ENCODE measurements at regions not wholly inside any gene's neighbourhood (a gene's known extent, or its start where the extent isn't known, plus 50 kb on each side); places are given as distances from the start of the nearest gene placed in this dataset.
A peak's percentile ranks its signal among the peaks of the same experiment; 100 is the strongest.

DNA sequence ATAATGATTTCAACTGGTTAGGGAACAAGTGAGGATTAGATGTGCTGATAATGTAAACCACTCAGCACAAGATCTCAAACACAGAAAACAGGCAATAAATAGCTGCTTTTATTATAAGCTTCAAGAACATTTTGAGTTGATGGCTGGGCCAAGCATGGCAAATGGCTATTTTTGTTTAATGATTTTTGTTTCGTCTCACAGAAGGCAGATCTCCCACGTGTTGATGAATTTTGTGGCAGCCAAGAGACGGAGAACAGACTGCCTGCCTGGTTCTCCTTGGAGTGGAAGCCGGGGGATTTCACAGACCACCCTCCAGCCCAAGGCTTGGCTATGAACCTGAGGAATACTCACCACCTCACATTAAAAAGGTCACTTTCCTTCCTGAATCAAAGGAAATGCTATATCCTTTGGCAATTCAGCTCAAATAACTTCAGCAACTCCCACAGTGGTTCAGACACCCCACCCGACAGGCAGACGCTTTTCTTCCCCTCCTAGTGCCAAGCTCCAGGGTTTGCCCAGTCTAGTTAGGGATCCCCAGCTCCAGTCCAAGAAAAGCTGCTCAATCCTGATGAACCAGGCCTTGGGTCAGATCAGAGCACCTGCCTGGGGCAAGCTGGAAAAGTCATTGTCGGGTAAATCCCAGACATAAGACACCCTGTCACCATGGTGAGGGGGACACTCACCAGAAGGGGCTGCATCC lies 593.5 kb downstream of the TOX3 start:
- Histone ChIP-seq H3K9me3 (ENCODE audit: low read depth, low read length) (no peaks in the 10 kb centered on the region), H3K79me2 (ENCODE audit: insufficient read depth, low read length) (no peaks in the 10 kb centered on the region), H2AFZ (ENCODE audit: low read length) (no peak overlapping the region), H3K4me1 (ENCODE audit: insufficient read depth, low read length) (no peaks in the 10 kb centered on the region), H3K4me2 (ENCODE audit: insufficient read depth, low read length) (no peak overlapping the region), H3K27me3 (ENCODE audit: insufficient read depth, low read length) (no peaks in the 10 kb centered on the region), H3K36me3 (ENCODE audit: insufficient read depth, low read length) (no peaks in the 10 kb centered on the region), H4K20me1 (ENCODE audit: insufficient read depth, low read length) (no peaks in the 10 kb centered on the region), H3K4me3 (ENCODE audit: insufficient read depth, low read length) (no peak overlapping the region), H3K27ac (ENCODE audit: low read depth, low read length) (no peak overlapping the region)
- TF ChIP-seq, protein P1, sequence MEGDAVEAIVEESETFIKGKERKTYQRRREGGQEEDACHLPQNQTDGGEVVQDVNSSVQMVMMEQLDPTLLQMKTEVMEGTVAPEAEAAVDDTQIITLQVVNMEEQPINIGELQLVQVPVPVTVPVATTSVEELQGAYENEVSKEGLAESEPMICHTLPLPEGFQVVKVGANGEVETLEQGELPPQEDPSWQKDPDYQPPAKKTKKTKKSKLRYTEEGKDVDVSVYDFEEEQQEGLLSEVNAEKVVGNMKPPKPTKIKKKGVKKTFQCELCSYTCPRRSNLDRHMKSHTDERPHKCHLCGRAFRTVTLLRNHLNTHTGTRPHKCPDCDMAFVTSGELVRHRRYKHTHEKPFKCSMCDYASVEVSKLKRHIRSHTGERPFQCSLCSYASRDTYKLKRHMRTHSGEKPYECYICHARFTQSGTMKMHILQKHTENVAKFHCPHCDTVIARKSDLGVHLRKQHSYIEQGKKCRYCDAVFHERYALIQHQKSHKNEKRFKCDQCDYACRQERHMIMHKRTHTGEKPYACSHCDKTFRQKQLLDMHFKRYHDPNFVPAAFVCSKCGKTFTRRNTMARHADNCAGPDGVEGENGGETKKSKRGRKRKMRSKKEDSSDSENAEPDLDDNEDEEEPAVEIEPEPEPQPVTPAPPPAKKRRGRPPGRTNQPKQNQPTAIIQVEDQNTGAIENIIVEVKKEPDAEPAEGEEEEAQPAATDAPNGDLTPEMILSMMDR (IDR thresholded peaks at IDR 0.05; ENCODE audit: extremely low read depth, low read depth, low read length): no peak
- peak; percentile 61 for DNase-seq (ENCODE audit: insufficient read length, low spot score, missing footprints)

GRCh38 chr16:51952500-51952899 lies 594.4 kb downstream of the TOX3 start:
- Histone ChIP-seq H3K9me3 (ENCODE audit: low read depth, low read length) (no peaks in the 10 kb centered on the region), H3K27ac (ENCODE audit: low read depth, low read length) (no peak overlapping the region), H2AFZ (ENCODE audit: low read length) (no peak overlapping the region), H3K4me3 (ENCODE audit: insufficient read depth, low read length) (no peak overlapping the region), H3K79me2 (ENCODE audit: insufficient read depth, low read length) (no peaks in the 10 kb centered on the region), H3K4me1 (ENCODE audit: insufficient read depth, low read length) (no peaks in the 10 kb centered on the region), H4K20me1 (ENCODE audit: insufficient read depth, low read length) (no peaks in the 10 kb centered on the region), H3K4me2 (ENCODE audit: insufficient read depth, low read length) (no peak overlapping the region), H3K36me3 (ENCODE audit: insufficient read depth, low read length) (no peaks in the 10 kb centered on the region), H3K27me3 (ENCODE audit: insufficient read depth, low read length) (no peaks in the 10 kb centered on the region)
- DNase-seq (ENCODE audit: insufficient read length, low spot score, missing footprints): no peak
- TF ChIP-seq, protein P1 (IDR thresholded peaks at IDR 0.05; ENCODE audit: extremely low read depth, low read depth, low read length): no peak

GRCh38 chr16:51951668-51952298 lies 595.2 kb downstream of the TOX3 start:
- Histone ChIP-seq H4K20me1 (ENCODE audit: insufficient read depth, low read length) (no peaks in the 10 kb centered on the region), H3K36me3 (ENCODE audit: insufficient read depth, low read length) (no peaks in the 10 kb centered on the region), H3K4me1 (ENCODE audit: insufficient read depth, low read length) (no peaks in the 10 kb centered on the region), H3K9me3 (ENCODE audit: low read depth, low read length) (no peaks in the 10 kb centered on the region), H3K4me3 (ENCODE audit: insufficient read depth, low read length) (no peak overlapping the region), H2AFZ (ENCODE audit: low read length) (no peak overlapping the region), H3K27ac (ENCODE audit: low read depth, low read length) (no peak overlapping the region), H3K79me2 (ENCODE audit: insufficient read depth, low read length) (no peaks in the 10 kb centered on the region), H3K27me3 (ENCODE audit: insufficient read depth, low read length) (no peaks in the 10 kb centered on the region), H3K4me2 (ENCODE audit: insufficient read depth, low read length) (no peak overlapping the region)
- DNase-seq (ENCODE audit: insufficient read length, low spot score, missing footprints): no peak
- TF ChIP-seq, protein P1 (IDR thresholded peaks at IDR 0.05; ENCODE audit: extremely low read depth, low read depth, low read length): no peak

- no peaks in the 10 kb centered on the region for H3K79me2 ChIP-seq (ENCODE audit: insufficient read depth, low read length)
- H3K4me3 ChIP-seq (ENCODE audit: insufficient read depth, low read length): no peak overlapping the region
- no peaks in the 10 kb centered on the region for H4K20me1 ChIP-seq (ENCODE audit: insufficient read depth, low read length)
- no peak overlapping the region for H2AFZ ChIP-seq (ENCODE audit: low read length)
- H3K4me1 ChIP-seq (ENCODE audit: insufficient read depth, low read length): no peaks in the 10 kb centered on the region
- TF ChIP-seq, protein P1 (IDR thresholded peaks at IDR 0.05; ENCODE audit: extremely low read depth, low read depth, low read length): no peak
- H3K27me3 ChIP-seq (ENCODE audit: insufficient read depth, low read length): no peaks in the 10 kb centered on the region
- H3K36me3 ChIP-seq (ENCODE audit: insufficient read depth, low read length): no peaks in the 10 kb centered on the region
- DNase-seq (ENCODE audit: insufficient read length, low spot score, missing footprints): no peak
- no peak overlapping the region for H3K4me2 ChIP-seq (ENCODE audit: insufficient read depth, low read length)
- no peaks in the 10 kb centered on the region for H3K9me3 ChIP-seq (ENCODE audit: low read depth, low read length)
- H3K27ac ChIP-seq (ENCODE audit: low read depth, low read length): no peak overlapping the region
These were observed 596.7 kb downstream of the TOX3 start for GRCh38 chr16:51950118-51950780.
